A549 (cell line): ENCODE measurements at regions not wholly inside any gene's neighbourhood (a gene's known extent, or its start where the extent isn't known, plus 50 kb on each side); places are given as distances from the start of the nearest gene placed in this dataset.
"Not testable (repeated sequence)": the region's sequence is repeated elsewhere in the genome, so short reads cannot be mapped to it uniquely, and the experiment has no call there.

ENCODE experiments used
- CBX8 ChIP-seq: fragments of 200-600 bp; sonication (generic); IDR thresholded peaks from 2 replicates; pipeline ENCODE4 v1.6.1; 2016
- CHD2 ChIP-seq: fragments of 150-350 bp; IDR thresholded peaks from 2 replicates; pipeline ENCODE4 v1.6.1; 2014; ENCODE audit warnings: low read length; ENCODE audit not compliant: partially characterized antibody
- CHD4 ChIP-seq: fragments of 200-600 bp; sonication (generic); IDR thresholded peaks from 2 replicates; pipeline ENCODE4 v1.6.1; 2016; ENCODE audit warnings: antibody characterized with exemption, mild to moderate bottlenecking, borderline replicate concordance
- ESRRA ChIP-seq: fragments of 150-350 bp; IDR thresholded peaks from 2 replicates; pipeline ENCODE4 v1.6.1; 2014; ENCODE audit warnings: mild to moderate bottlenecking, low read length, borderline replicate concordance
- KDM5A ChIP-seq: fragments of 200-600 bp; sonication (generic); IDR thresholded peaks from 2 replicates; pipeline ENCODE4 v1.6.1; 2016; ENCODE audit warnings: antibody characterized with exemption, mild to moderate bottlenecking
- MAFK ChIP-seq: fragments of 450-650 bp; IDR thresholded peaks from 2 replicates; pipeline ENCODE4 v1.6.1; 2014; ENCODE audit not compliant: partially characterized antibody
- NPAS2 ChIP-seq: fragments of 250-450 bp; sonication (Bioruptor Pico); IDR thresholded peaks from 2 replicates; pipeline ENCODE4 v1.8.0; 2022; ENCODE audit warnings: mild to moderate bottlenecking, moderate library complexity, borderline replicate concordance
- PHF8 ChIP-seq: fragments of 200-600 bp; sonication (generic); IDR thresholded peaks from 2 replicates; pipeline ENCODE4 v1.6.1; 2016; ENCODE audit warnings: low read depth, mild to moderate bottlenecking, antibody characterized with exemption, moderate library complexity, borderline replicate concordance
- POLR2A ChIP-seq: IDR thresholded peaks from 2 replicates; pipeline ENCODE4 v1.6.1; 2012; ENCODE audit warnings: mild to moderate bottlenecking, low read length
- RAD21 ChIP-seq, 2 experiments: fragments of >200 bp in 1 of 2; sonication (Bioruptor Twin) in 1 of 2; formaldehyde crosslinking in 1 of 2; IDR thresholded peaks in 1 of 2; conservative IDR thresholded peaks in 1 of 2; 2 replicates in 1 of 2; 3 replicates in 1 of 2; pipeline ENCODE4 v1.6.1; 2012 to 2018; ENCODE audit warnings: inconsistent platforms in 1 of 2
- RARB ChIP-seq: fragments of 250-450 bp; sonication (Bioruptor Pico); IDR thresholded peaks from 2 replicates; pipeline ENCODE4 v1.8.0; 2021; ENCODE audit warnings: mild to moderate bottlenecking, moderate library complexity
- RFX5 ChIP-seq: fragments of 450-650 bp; IDR thresholded peaks from 2 replicates; pipeline ENCODE4 v1.7.1; 2014; ENCODE audit warnings: antibody characterized with exemption, mild to moderate bottlenecking, moderate library complexity
- ZFP36 ChIP-seq: fragments of 450-650 bp; IDR thresholded peaks from 2 replicates; pipeline ENCODE4 v1.6.1; 2014; ENCODE audit warnings: borderline replicate concordance; ENCODE audit not compliant: partially characterized antibody
- TF ChIP-seq, protein P1 (sequence below): fragments of >200 bp; sonication (Bioruptor Twin); formaldehyde crosslinking; IDR thresholded peaks from 3 replicates; pipeline ENCODE4 v1.5.1; 2016

DNA sequence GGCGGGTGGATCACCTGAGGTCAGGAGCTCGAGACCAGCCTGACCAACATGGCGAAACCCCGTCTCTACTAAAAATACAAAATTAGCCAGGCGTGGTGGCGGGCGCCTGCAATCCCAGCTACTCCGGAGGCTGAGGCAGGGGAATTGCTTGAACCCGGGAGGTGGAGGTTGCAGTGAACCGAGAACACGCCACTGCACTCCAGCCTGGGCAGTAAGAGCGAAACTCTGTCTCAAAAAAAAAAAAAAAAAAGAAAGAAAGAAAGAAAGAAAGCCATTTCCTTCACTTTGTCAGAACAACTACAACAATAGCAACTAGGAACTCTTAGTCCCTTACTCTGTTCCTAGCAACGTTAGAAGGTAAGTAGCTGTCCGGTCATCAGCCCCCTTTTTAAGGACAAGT is 222.9 kb upstream of the JARID2 start:
- not testable (repeated sequence) for TF ChIP-seq POLR2A; ZFP36; ESRRA; PHF8; RAD21 (conservative IDR thresholded peaks at IDR 0.05 in 1 of 2, IDR thresholded peaks at IDR 0.05 in 1 of 2); NPAS2 (CRISPR knock-in tag); CHD2; MAFK; RARB; CBX8; RFX5; CHD4; KDM5A
- TF ChIP-seq, protein P1, sequence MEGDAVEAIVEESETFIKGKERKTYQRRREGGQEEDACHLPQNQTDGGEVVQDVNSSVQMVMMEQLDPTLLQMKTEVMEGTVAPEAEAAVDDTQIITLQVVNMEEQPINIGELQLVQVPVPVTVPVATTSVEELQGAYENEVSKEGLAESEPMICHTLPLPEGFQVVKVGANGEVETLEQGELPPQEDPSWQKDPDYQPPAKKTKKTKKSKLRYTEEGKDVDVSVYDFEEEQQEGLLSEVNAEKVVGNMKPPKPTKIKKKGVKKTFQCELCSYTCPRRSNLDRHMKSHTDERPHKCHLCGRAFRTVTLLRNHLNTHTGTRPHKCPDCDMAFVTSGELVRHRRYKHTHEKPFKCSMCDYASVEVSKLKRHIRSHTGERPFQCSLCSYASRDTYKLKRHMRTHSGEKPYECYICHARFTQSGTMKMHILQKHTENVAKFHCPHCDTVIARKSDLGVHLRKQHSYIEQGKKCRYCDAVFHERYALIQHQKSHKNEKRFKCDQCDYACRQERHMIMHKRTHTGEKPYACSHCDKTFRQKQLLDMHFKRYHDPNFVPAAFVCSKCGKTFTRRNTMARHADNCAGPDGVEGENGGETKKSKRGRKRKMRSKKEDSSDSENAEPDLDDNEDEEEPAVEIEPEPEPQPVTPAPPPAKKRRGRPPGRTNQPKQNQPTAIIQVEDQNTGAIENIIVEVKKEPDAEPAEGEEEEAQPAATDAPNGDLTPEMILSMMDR, result not testable (repeated sequence)
